ENCODE measurements at regions not wholly inside any gene's neighbourhood (a gene's known extent, or its start where the extent isn't known, plus 50 kb on each side); places are given as distances from the start of the nearest gene placed in this dataset.
"Not testable (repeated sequence)": the region's sequence is repeated elsewhere in the genome, so short reads cannot be mapped to it uniquely, and the experiment has no call there.

DNA sequence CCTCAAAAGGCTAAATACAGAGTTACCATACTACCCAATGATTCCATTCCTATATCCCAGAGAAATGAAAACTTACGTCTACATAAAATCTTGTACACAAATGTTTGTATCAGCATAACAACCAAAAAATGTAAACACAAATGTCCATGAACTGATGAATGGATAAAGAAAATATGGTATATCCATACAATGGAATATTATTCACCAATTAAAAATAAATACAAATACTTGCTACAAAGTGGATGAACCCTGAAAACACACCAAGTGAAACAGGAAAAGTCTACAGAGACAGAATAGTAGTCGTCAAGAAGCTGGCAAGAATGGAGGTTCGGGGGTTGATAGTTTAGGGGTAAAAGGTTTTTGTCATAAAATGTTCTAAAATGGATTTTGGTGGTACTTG is 54.0 kb upstream of the ANKRD28 start:
- no peak for DNase-seq

DNA sequence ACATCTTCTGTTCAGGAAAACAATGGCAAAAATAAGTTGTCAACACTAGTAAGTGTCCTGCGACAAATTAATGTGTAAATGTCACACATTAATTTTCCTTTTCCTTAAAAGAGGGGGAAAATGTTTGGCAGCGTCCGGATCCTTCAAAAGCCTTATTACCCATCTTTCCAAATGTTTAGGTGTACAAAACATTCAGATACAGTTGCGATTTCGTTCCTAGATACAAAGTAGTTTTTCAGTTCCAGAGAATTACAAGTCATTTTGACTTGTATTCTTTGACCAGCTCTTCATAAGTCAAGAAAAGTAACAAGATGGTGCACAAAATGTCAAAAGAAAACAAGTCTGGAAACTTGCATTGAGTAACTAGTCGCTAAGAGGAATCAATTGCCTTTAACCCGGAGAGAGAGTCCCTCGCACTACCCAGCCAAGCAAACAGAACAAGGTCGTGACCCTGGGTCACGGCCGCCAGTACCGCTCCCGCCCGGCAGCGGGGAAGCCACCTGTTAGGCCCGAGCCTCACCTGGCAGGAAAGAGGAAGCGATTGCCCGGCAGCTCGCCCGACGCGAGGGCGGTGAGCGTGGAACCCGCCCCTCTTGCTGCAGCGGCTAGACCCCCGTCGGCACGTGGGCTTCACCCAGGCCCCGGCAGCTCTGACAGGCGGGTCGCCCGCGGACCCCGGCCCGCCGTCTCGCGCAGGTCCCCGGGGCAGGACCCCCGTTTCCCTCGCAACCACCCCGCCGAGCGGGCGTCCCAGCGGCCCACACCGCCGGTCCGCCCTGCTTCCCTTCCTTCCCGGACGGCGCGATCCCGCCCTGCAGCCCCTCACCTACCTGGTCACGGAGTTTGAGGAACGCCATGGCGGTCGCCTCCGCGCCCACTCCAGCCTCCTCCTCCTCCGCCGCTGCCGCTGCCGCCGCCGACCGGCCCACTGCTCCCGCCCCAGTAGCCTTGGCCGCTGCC is 61.0 kb upstream of the ANKRD28 start:
- peak; percentile 12 for DNase-seq

GRCh38 chr3:15859507-15860013 is 61.8 kb upstream of the ANKRD28 start:
- peak; percentile 83 for DNase-seq

- DNase-seq, result no peak
These were observed 62.5 kb upstream of the ANKRD28 start for GRCh38 chr3:15860014-15860934.

DNA sequence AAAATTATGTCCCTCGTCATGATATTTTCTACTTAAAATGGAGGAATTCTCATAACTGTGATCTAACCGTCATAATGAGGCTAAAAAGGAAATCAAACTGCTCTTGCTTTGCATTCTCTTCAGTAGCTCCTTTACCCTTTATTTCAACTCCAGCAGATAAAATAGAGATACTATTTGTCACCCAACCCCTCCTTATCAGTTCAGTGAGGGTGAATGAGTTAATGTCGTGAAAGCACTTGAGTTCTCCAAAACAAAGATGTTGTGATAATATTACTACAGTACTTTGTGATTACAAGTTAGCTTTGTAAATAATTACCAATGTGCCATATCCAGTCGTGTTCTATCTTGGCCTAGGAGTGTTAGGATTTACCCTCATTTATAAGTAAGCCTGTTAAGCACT is 63.4 kb upstream of the ANKRD28 start:
- DNase-seq, result no peak

DNA sequence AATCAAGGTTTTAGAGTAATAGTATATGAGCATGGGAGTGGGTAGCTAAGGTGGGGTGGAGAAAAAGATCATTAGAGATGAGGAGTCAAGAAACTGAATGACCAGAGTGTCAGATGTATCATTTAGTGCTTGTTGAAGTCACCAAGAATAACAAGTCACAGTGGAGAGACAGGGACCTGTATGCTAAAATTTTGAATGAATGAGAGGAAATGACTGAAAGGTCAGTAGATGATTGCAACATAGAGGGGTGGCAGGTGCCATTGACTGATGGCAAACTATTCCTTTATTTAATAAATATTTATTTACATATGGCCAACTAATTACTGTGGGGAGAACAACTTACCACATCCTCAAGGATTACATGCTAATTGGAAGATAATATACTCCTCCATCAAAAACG is 75.0 kb upstream of the ANKRD28 start:
- no peak for DNase-seq

GRCh38 chr3:15873415-15873814 is 75.6 kb upstream of the ANKRD28 start:
- no peak for DNase-seq

GRCh38 chr3:15875016-15875689 is 77.4 kb upstream of the ANKRD28 start:
- DNase-seq, result no peak

GRCh38 chr3:15876669-15877068 is 78.9 kb upstream of the ANKRD28 start:
- DNase-seq, result no peak

DNA sequence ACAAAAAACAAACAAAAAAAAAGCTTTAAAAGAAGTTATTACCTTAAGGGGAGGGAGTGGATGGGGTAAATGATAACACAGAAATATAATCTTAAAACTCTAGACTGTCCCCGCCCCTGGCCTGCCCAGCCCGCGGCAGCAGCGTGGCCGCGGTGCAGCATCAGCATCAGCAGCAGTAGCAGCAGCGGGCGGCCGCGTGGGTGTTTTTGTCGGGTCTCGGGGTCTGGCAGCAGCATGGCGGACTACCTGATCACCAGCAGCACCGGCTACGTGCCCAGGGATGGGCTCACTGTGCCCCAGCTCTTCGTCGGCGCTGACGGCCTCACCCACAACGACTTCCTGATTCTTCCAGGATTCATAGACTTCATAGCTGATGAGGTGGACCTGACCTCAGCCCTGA is 80.0 kb upstream of the ANKRD28 start:
- no peak for DNase-seq

DNA sequence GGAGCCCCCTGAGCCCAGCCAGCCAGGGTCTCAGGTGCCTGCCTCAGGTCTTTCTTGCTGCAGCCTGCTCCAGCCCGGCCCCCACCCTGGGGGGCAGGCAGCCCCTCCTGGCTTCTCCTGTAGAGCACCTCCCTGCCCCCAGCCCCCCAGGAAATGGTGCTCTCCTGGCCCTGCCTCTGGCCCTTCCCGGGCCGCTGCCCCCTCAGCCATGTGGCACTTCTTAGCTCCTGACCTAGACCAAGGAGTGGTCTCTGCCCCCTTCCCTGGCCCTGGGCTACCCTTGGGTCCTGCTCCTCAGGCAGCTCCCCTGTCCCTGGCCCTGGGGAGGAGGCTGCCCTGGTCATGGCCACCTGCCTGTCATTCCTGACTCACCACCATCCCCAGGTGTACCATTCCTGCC is 82.0 kb upstream of the ANKRD28 start:
- DNase-seq, result not testable (repeated sequence)

DNA sequence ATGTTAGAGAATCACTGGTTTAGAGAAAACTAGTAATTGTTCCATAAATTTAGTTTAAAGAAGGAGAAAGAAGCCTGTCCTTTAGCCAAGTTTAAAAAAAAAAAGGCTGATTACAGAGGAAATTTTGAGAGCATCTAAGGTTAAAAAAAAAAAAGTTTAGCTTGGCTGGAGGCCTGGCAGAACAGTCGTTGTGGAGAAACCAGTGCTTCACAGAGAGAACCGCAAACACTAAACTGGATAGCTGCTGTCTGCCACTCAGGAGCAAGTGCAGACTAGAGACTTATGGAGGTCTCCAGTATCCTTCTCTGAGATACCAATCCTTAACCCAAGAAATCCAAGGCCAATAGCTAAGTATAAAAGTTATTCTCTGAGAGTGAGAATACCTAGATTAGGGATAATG is 84.8 kb upstream of the ANKRD28 start:
- no peak for DNase-seq

GRCh38 chr3:15884132-15884531 is 86.4 kb upstream of the ANKRD28 start:
- DNase-seq, result no peak

DNA sequence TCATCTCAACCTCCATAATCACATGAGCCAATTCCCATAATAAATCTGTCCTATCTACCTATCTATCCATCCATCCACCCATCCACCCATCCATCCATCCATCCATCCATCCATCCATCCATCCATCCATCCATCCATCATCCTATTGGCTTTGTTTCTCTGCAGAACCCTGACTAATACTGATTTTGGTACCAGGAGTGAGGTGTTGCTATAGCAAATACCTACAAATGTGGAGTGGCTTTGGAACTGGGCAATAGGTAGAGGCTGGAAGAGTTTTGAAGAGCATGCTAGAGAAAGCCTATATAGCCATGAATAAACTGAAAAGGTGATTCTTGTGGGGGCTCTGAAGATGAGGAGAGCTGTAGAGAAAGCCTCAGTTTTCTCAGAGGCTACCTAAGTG is 88.7 kb upstream of the ANKRD28 start:
- DNase-seq, result no peak

DNA sequence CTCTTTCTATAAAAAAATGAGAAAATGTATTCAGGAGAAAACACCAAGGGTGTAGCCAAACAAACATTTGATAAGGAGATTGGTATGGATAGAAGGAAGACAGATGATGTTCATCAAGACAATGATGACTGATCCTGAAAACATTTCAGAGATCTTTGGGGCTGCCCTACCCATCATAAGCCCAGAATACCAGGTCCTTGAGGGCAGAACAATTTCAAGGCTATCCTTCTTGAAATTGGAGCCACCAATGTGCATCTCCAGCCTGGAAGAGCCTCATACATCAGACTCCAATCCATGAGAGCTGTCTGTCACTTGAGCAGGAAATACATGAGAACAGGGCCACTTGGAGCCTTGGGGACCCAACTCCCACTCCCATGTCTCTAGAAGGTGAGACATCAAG is 89.5 kb upstream of the ANKRD28 start:
- DNase-seq, result no peak

GRCh38 chr3:15889936-15890335 is 92.2 kb upstream of the ANKRD28 start:
- no peak for DNase-seq

DNA sequence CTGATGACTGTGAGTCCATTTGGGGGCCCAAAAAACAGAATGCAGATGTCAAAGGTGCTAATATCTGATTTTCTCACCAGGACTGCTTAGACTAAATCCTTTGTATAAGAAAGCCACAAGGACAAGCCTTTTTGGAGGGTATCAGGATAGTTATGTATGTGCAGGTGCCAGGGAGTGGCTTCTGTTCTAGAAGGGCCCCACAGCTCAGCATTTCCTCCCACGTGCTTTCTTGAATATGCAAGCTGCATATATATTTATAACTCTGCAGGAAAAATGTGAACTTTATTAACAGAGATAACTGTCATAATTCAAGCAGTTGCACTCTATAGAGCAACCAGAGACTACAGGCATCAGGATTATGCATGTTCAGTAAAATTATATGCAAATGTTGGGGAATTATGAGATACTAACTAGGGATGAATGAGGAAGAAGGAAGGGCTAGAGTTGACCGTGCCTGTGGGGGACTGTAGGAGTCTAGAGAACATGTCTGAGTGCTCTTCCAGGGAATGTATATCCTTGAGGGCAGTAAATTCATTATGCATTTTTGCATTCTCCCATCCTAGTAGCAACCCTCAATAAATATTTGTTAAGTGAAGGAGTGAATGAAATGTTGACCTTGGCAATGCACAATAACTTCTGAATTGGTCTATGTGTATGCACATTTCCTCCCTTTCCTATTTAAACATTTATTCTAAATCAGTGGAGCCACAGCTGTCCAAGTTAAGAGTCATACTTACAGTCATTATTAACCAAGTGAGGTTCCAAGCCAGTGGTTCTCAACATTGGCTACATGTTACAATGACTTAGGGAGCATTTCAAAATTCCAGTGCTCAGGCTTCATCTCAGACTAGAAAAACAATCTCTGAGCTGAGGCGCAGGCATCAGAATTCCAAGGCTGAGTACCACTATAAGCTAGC is 94.8 kb upstream of the ANKRD28 start:
- no peak for DNase-seq

DNA sequence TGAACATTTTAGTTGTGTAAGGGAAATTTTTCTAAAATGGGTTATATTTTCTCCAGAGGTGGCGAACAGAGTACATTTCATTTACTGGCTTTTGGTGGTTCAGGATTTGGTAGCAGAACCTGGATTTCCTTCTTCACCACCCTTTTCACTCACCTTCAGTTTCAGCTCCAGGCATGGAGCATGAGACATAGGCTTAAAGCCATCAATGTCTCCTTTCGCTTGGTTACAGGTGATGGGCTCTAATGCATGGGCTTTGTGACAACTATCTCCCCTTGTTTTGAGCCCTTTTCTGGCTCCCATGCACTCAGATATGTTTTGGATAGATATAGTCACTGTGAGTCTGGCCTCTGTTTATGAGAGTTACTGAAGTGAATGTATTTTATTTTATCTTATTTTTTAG is 96.6 kb upstream of the ANKRD28 start:
- DNase-seq, result no peak

DNA sequence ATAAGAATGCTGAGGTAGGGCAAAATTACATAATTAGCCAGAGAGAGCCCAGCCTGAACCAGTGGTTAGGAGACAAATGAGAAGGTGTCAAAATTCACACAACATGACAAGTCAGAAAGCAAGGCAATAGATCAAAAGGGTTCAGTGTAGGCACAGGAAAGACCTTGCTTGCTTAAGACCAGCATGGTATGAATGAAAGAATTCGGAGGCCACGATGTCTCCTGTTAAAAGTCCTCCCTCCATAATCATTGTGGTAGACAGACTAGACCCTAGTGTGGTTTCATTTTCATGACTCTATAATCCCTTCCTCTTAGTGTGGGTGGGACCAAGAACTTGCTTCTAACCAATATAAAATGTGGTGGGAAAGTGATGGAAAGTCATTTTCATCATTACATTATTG is 98.7 kb upstream of the ANKRD28 start:
- DNase-seq, result no peak

- DNase-seq, result peak; percentile 14
These were observed 101.6 kb upstream of the ANKRD28 start for GRCh38 chr3:15899388-15899787.

DNA sequence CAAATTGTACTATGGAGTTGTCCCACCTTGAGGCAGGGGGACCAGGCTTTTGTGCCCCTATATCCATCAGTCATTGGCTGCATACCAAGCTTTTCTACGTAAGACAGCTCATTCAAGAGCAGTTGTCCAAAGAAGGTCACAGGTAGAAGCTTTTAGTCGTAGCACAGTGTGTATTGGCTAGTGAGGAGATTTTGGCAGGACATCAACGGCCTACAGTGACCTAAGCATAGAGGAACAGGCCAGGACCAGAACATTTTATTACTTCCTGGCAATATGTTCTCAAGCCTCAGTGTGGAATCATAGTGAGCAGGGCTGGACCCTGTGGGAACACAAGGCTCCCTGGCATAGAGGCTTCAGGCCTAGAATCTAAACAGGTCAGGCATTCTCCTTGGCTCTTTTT is 105.4 kb upstream of the ANKRD28 start:
- no peak for DNase-seq

Data from suppressor macrophage treated with lipopolysaccharide for 4 hours (primary cell).